Activated CD4-positive, alpha-beta T cell treated with anti-CD3 and anti-CD28 coated beads, Interleukin-2, amount 10 ng/mL, durations not matched to agents 7 days and 5 days (primary cell): ENCODE measurements at regions not wholly inside any gene's neighbourhood (a gene's known extent, or its start where the extent isn't known, plus 50 kb on each side); places are given as distances from the start of the nearest gene placed in this dataset.

ENCODE experiments used
- CTCF ChIA-PET: fragments of 350-600 bp; sonication (Branson Sonifier 250); formaldehyde crosslinking; loops from one replicate; lab custom pipeline; 2021; ENCODE audit warnings: antibody characterized with exemption; lab: Charles Lee
- POLR2A ChIA-PET: fragments of 350-600 bp; sonication (Branson Sonifier 250); formaldehyde crosslinking; loops from one replicate; lab custom pipeline; 2021; ENCODE audit warnings: antibody characterized with exemption; lab: Charles Lee
- DNase-seq: peaks from one replicate; pipeline ENCODE4 v3.0.0-alpha.2; 2020
- H3K27ac Mint-ChIP-seq: one replicate; pipeline ENCODE4 v1.8.0; 2021; ENCODE audit warnings: mild to moderate bottlenecking, moderate library complexity, mixed read lengths
- H3K27me3 Mint-ChIP-seq: one replicate; pipeline ENCODE4 v1.8.0; 2021; ENCODE audit warnings: mixed read lengths
- H3K36me3 Mint-ChIP-seq: one replicate; pipeline ENCODE4 v1.8.0; 2021; ENCODE audit warnings: low read depth, mixed read lengths
- H3K4me1 Mint-ChIP-seq: one replicate; pipeline ENCODE4 v1.8.0; 2021; ENCODE audit warnings: mixed read lengths
- H3K4me3 Mint-ChIP-seq: one replicate; pipeline ENCODE4 v1.8.0; 2021; ENCODE audit warnings: mild to moderate bottlenecking, moderate library complexity, mixed read lengths
- H3K9me3 Mint-ChIP-seq: one replicate; pipeline ENCODE4 v1.8.0; 2021; ENCODE audit warnings: mixed read lengths

DNA sequence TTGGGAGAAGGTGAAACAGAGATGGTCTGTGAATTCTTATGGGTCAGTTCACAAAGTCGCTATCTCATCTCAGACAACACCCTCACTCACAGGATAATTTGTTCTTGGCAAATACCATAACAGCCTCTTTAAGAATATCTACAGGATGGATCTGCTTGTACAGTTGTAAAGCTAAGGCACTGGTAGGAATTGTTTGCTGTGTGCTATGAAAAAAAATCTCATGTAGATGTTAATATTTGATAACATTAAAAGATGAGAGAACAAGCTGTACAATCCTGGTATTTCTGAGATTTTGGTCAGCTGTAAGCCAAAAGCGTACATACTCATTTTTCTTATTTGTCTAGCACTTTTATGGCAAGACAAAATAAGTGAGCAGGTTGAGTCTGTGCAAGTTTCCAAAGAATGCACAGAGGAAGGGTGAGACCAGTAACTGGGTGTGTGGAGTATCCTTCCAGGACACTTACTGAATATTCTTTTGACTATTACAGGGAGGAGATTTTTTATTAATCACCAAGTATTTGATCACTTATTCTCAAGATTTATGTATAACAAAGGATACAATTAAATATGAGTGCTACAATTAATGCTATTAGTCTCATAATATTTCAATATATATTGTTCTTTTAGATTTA lies 814.5 kb upstream of the MIR17HG start:
- H3K4me3 Mint-ChIP-seq, result no peak overlapping the region
- peaks cover 2% of the 10 kb centered on the region for H3K9me3 Mint-ChIP-seq
- H3K27me3 Mint-ChIP-seq, result no peaks in the 10 kb centered on the region
- ChIA-PET POLR2A (no interaction called here), CTCF (no interaction called here)
- H3K36me3 Mint-ChIP-seq, result no peaks in the 10 kb centered on the region
- H3K4me1 Mint-ChIP-seq, result no peaks in the 10 kb centered on the region
- no peak for DNase-seq
- H3K27ac Mint-ChIP-seq, result no peak overlapping the region

DNA sequence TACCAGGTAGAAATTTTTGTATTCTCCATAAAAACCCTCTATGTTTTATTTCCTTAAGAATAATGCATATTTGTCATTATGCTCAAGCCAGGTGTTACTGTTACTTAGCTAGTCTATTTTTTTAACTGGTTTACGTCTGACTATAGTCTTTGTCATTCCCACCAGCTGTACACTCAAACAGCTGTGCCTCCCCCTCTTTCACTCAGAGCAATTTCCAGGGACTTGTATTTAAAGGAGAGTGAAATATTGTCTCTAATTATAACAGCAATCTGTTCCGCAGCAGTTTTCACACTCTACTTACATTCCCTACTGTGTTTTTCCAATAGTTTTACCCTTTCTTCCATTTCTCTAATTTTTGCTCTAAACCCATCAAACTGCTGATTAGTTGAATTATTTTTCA lies 813.6 kb upstream of the MIR17HG start:
- ChIA-PET CTCF (no interaction called here), POLR2A (no interaction called here)
- Mint-ChIP-seq H3K4me3 (no peak overlapping the region), H3K4me1 (no peaks in the 10 kb centered on the region), H3K9me3 (peaks cover 2% of the 10 kb centered on the region), H3K36me3 (no peaks in the 10 kb centered on the region), H3K27ac (no peak overlapping the region), H3K27me3 (no peaks in the 10 kb centered on the region)
- no peak for DNase-seq

DNA sequence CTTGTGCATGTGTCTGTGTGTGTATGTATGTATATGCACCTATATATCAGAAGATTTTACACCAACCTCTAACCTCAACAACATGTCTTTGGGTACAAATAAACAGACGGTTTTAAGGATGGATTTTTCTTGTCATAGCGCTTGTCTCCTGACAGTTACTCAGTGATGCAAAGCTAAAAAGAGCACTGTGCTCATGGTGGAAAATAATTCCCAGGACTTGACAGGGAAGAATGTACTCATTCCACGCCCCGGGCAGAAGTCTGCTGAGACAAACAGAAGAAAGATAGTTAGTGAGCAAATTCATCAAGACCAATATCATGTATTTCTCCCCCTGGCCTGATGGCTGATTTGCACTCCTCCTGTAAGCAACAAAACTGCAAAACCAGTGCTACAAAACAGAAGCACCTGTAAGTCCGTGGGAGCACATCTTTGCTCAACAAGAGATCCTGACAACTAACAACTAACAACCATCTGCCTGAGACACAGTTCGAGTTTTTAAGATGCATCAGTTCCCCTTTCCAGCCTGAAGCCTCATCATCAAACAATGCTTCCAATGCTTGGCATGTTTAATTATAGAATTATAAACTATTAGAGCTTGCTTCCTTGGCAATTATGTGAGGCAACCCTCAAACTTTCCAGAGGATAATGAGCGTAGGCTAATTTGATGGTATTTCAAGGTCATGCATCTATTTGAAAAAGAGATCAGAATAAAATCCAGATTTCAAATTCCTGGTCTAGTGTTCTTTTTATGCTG lies 812.7 kb upstream of the MIR17HG start:
- no peak for DNase-seq
- H3K4me3 Mint-ChIP-seq, result no peak overlapping the region
- CTCF ChIA-PET, result no interaction called here
- no peaks in the 10 kb centered on the region for H3K4me1 Mint-ChIP-seq
- H3K9me3 Mint-ChIP-seq, result peaks cover 2% of the 10 kb centered on the region
- H3K27me3 Mint-ChIP-seq, result no peaks in the 10 kb centered on the region
- no peaks in the 10 kb centered on the region for H3K36me3 Mint-ChIP-seq
- POLR2A ChIA-PET, result no interaction called here
- H3K27ac Mint-ChIP-seq, result no peak overlapping the region

DNA sequence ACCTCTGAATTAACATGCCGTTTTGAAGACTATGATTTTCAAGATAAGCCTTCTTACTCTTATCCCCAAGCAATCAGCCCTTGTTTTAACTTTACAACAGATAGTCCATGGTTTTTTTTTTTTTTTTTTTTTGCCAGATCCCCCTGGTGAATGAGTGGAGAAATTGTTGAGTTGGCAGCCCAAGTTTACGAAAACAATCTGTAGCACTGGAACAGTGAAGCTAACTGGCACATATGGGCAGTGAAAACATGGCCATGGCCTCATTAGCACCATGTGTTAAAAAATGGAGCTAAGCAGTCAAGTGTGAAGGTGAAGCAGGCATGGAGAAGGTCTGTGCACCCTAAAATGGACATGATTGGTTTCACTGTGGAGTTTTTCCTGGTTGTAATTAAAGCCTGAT lies 812.1 kb upstream of the MIR17HG start:
- ChIA-PET POLR2A (no interaction called here), CTCF (no interaction called here)
- H3K27ac Mint-ChIP-seq, result no peak overlapping the region
- H3K36me3 Mint-ChIP-seq, result no peaks in the 10 kb centered on the region
- no peaks in the 10 kb centered on the region for H3K27me3 Mint-ChIP-seq
- no peak overlapping the region for H3K4me3 Mint-ChIP-seq
- DNase-seq, result no peak
- H3K9me3 Mint-ChIP-seq, result peaks cover 2% of the 10 kb centered on the region
- H3K4me1 Mint-ChIP-seq, result no peaks in the 10 kb centered on the region

DNA sequence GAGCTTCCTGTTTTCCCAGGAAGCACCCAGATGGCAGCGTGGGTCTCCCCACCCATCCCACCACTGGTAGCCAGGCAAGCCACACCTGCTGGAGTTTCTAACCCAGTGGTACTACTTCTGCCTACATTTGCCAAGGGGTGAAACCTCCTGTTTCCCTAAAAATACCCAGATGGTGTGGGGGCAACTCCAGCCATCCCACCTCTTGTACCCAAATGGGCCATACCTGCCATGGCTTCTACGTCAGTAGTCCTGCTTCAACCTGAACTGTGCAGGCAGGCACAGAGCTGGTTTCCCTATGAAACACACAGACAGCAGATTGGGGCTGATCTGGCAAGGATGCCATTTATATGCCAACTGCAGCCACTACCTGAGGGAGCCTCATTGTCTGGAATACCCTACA lies 809.4 kb upstream of the MIR17HG start:
- POLR2A ChIA-PET, result no interaction called here
- H3K9me3 Mint-ChIP-seq, result peaks cover under 1% of the 10 kb centered on the region
- H3K4me1 Mint-ChIP-seq, result no peaks in the 10 kb centered on the region
- no peaks in the 10 kb centered on the region for H3K36me3 Mint-ChIP-seq
- H3K27me3 Mint-ChIP-seq, result no peaks in the 10 kb centered on the region
- no peak overlapping the region for H3K4me3 Mint-ChIP-seq
- no peak for DNase-seq
- H3K27ac Mint-ChIP-seq, result no peak overlapping the region
- CTCF ChIA-PET, result no interaction called here

DNA sequence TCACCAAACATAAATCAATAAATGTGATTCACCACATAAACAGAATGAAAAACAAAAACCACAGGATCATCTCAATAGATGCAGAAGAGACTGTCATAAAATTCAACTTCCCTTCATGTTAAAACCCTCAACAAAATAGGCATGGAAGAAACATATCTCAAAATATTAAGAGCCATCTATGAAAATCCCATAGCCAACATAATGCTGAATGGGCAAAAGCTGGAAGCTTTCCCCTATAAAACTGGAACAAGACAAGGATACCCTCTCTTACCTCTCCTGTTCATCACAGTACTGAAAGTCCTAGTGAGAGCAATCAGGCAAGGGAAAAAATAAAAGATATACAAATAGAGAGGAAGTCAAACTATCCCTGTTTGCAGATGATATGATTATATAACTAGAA lies 806.1 kb upstream of the MIR17HG start:
- POLR2A ChIA-PET, result no interaction called here
- Mint-ChIP-seq H3K36me3 (no peaks in the 10 kb centered on the region), H3K4me1 (no peaks in the 10 kb centered on the region), H3K27ac (no peak overlapping the region), H3K27me3 (no peaks in the 10 kb centered on the region), H3K4me3 (no peak overlapping the region), H3K9me3 (peaks cover 3% of the 10 kb centered on the region)
- no peak for DNase-seq
- CTCF ChIA-PET, result no interaction called here

DNA sequence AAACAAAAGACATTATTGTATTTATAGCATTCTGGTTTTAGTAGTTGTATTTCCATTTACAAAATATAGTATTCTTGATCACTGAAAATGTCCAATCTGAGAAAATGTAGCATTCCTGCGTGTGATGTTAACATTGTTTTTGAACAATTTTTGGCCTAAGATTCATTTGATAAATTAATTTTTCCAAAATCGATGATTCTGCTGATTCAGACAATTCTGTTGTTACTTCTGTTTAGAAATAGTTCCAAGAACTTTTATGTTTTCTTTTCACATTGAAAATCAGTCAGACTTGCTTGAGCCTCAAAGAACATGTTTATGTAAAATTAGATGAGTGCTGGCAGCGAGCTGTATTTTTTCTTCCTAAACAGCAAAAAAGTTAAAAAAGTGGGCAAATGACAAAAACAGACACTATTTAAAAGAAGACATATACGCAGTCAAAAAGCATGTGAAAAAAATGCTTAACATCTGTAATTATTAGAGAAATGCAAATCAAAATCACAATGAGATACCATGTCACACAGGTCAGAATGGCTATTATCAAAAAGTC lies 804.5 kb upstream of the MIR17HG start:
- no peak overlapping the region for H3K4me3 Mint-ChIP-seq
- ChIA-PET POLR2A (no interaction called here), CTCF (no interaction called here)
- no peak for DNase-seq
- H3K27me3 Mint-ChIP-seq, result no peaks in the 10 kb centered on the region
- H3K36me3 Mint-ChIP-seq, result no peaks in the 10 kb centered on the region
- H3K4me1 Mint-ChIP-seq, result no peaks in the 10 kb centered on the region
- H3K9me3 Mint-ChIP-seq, result peaks cover 11% of the 10 kb centered on the region
- no peak overlapping the region for H3K27ac Mint-ChIP-seq

DNA sequence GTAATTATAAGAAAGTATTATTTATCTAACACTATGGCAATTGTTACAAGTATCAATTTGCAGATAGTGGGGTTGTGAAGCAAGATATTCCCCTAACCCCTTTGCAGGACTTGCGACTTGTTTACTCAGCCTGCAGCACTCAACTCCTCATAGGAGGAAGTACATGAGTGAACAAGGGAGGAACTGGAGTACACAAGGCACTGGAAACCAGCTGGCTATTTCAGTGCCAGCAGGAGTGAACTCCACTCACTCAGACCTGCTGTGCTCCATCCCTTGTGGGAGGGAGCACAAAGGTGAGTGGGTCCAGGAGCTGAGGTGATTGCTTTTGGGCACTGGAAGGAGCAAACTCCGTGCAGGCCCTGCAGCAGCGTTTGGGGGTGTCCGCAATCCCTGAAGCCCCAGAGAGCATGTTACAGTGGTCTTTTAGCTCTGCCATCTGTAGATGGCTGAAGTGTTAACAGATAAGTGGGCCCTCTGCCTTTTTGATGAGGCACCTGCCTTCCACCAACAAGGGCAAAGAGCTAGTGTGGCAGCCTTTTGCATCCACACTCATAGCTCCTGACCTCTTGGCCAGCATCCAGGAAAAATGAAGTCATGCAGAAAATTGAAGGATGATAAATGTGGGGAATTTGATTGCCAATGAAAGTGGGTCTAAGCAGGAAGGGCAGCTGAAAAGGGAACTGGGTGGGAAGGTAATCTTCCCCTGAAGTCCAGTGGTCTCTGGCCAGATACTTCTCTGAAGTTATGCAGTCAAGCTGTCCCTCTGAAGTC lies 802.2 kb upstream of the MIR17HG start:
- H3K9me3 Mint-ChIP-seq, result peaks cover 17% of the 10 kb centered on the region
- no peaks in the 10 kb centered on the region for H3K27me3 Mint-ChIP-seq
- H3K36me3 Mint-ChIP-seq, result no peaks in the 10 kb centered on the region
- H3K4me3 Mint-ChIP-seq, result no peak overlapping the region
- no peak for DNase-seq
- H3K4me1 Mint-ChIP-seq, result no peaks in the 10 kb centered on the region
- no peak overlapping the region for H3K27ac Mint-ChIP-seq
- ChIA-PET CTCF (no interaction called here), POLR2A (no interaction called here)

DNA sequence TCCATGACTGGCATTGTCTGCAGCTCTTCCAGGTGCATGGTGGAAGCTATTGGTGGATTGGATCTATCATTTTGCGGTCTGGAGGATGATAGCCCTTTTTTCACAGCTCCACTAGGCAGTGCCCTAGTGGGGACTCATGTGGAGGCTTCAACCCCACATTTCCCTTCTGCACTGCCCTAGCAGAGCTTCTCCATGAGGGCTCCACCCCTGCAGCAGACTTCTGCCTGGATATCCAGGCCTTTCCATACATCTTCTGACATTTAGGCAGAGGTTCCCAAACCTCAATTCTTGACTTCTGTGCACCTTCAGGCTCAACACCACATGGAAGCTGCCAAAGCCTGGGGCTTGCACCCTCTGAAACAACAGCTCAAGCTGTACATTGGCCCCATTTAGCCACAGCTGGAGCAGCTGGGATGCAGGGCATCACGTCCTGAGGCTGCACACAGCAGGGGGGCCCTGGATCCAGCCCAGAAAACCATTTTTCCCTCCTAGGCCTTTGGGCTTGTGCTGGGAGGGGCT lies 800.2 kb upstream of the MIR17HG start:
- Mint-ChIP-seq H3K4me3 (no peak overlapping the region), H3K4me1 (no peaks in the 10 kb centered on the region), H3K9me3 (peaks cover 17% of the 10 kb centered on the region), H3K36me3 (no peaks in the 10 kb centered on the region), H3K27me3 (no peaks in the 10 kb centered on the region), H3K27ac (no peak overlapping the region)
- no peak for DNase-seq
- POLR2A ChIA-PET, result no interaction called here
- CTCF ChIA-PET, result no interaction called here

DNA sequence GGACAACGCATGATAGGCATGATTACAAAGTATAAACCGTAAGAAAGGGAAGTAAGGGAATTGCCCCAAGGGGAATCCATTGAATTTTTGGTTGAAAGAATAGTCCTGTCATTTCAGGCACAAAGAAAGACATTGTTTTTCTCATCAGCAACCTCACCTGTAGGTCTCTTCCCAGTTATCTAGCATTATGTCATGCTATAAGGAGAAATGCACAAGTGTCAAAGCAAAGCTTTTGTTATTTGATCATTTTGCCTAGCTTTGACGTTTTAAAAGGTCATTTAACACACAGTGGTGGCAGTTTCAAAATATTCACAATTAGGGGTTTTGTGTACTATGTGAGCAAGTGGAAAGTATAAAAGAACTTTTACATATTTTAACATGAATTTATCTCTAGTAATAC lies 796.2 kb upstream of the MIR17HG start:
- DNase-seq, result no peak
- H3K4me3 Mint-ChIP-seq, result no peak overlapping the region
- no peaks in the 10 kb centered on the region for H3K27me3 Mint-ChIP-seq
- H3K9me3 Mint-ChIP-seq, result peaks cover 15% of the 10 kb centered on the region
- POLR2A ChIA-PET, result no interaction called here
- H3K36me3 Mint-ChIP-seq, result no peaks in the 10 kb centered on the region
- no peaks in the 10 kb centered on the region for H3K4me1 Mint-ChIP-seq
- H3K27ac Mint-ChIP-seq, result no peak overlapping the region
- CTCF ChIA-PET, result no interaction called here

DNA sequence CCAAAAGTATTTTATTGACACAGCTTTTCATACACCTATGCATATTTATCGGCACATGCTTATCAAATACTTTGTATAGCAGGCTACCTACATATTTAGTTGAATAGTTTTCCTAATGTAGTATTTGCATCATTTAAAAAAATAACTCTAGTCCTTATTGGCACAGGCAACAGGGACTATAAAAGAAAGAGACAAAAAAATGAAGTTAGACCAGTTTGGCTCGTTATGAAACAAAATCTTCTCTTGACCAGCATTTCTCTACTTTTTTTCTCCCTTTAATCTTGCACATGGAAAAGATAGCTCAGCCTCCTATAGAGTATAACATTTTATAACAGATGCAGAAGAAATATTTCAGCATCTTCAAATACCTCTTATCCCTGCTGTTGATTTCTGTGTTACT lies 794.8 kb upstream of the MIR17HG start:
- POLR2A ChIA-PET, result no interaction called here
- CTCF ChIA-PET, result no interaction called here
- no peaks in the 10 kb centered on the region for H3K27me3 Mint-ChIP-seq
- peaks cover 9% of the 10 kb centered on the region for H3K9me3 Mint-ChIP-seq
- H3K4me1 Mint-ChIP-seq, result no peaks in the 10 kb centered on the region
- no peak overlapping the region for H3K27ac Mint-ChIP-seq
- no peak for DNase-seq
- H3K4me3 Mint-ChIP-seq, result no peak overlapping the region
- no peaks in the 10 kb centered on the region for H3K36me3 Mint-ChIP-seq

DNA sequence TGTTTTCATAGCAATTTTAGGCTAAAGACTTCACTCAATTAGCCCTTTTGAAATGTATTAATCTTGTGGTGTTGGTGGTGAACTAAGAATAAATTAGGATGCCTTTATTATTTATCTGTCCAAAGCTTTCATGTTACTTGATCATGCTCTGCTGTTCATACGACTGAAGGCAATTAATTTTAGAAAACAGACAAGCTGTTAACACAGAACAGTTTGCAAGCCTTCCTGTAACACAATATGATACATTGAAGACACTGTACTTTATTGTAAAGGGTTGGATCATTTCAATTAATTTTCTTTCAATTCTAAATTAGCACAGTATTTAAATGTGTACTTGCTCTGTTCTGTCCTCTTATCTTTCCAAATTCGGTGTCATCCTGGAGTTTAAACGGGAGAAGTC lies 794.3 kb upstream of the MIR17HG start:
- POLR2A ChIA-PET, result no interaction called here

DNA sequence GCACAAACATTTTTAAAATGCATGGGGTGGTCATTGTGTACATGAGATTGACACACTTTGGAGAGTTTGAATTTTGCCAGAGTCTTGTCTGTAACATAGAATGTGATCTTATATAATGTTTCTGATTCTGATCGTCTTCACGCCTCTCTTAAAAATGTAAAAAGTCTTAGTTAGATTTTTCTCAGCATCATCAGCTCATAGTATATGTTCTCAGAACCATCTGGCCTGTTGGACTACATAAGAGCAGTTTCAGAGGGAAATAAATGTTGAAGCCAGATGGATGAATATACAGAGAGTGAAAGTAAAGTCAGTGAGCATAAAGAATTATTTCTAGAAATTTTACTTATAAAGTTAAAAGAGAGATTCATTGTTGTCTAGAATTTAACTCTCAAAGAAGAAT lies 789.9 kb upstream of the MIR17HG start:
- CTCF ChIA-PET, result no interaction called here
- no peaks in the 10 kb centered on the region for H3K9me3 Mint-ChIP-seq
- POLR2A ChIA-PET, result no interaction called here
- H3K27me3 Mint-ChIP-seq, result no peaks in the 10 kb centered on the region
- no peak overlapping the region for H3K27ac Mint-ChIP-seq
- no peak overlapping the region for H3K4me3 Mint-ChIP-seq
- H3K4me1 Mint-ChIP-seq, result no peaks in the 10 kb centered on the region
- H3K36me3 Mint-ChIP-seq, result no peaks in the 10 kb centered on the region
- no peak for DNase-seq

More for the DNA sequence above, 794.3 kb upstream of the MIR17HG start:
- no peak for DNase-seq
- H3K27ac Mint-ChIP-seq, result no peak overlapping the region
- H3K9me3 Mint-ChIP-seq, result peaks cover 5% of the 10 kb centered on the region
- no peaks in the 10 kb centered on the region for H3K36me3 Mint-ChIP-seq
- H3K4me3 Mint-ChIP-seq, result no peak overlapping the region
- H3K4me1 Mint-ChIP-seq, result no peaks in the 10 kb centered on the region
- CTCF ChIA-PET, result no interaction called here
- H3K27me3 Mint-ChIP-seq, result no peaks in the 10 kb centered on the region
